HG03432 (cell line): ENCODE measurements at regions not wholly inside any gene's neighbourhood (a gene's known extent, or its start where the extent isn't known, plus 50 kb on each side); places are given as distances from the start of the nearest gene placed in this dataset.
"Not testable (repeated sequence)": the region's sequence is repeated elsewhere in the genome, so short reads cannot be mapped to it uniquely, and the experiment has no call there.

Experiments
- ATAC-seq: cut with Tn5 transposase; IDR thresholded peaks from one replicate; pipeline ENCODE4 v1.9.1; 2021; ENCODE audit warnings: mild to moderate bottlenecking, moderate library complexity; ENCODE audit not compliant: unreplicated experiment

GRCh38 chr2:104904889-104905288, 51.0 kb downstream of the POU3F3 start:
- no peak for ATAC-seq

GRCh38 chr2:104909317-104909716, 55.4 kb downstream of the POU3F3 start:
- no peak for ATAC-seq

DNA sequence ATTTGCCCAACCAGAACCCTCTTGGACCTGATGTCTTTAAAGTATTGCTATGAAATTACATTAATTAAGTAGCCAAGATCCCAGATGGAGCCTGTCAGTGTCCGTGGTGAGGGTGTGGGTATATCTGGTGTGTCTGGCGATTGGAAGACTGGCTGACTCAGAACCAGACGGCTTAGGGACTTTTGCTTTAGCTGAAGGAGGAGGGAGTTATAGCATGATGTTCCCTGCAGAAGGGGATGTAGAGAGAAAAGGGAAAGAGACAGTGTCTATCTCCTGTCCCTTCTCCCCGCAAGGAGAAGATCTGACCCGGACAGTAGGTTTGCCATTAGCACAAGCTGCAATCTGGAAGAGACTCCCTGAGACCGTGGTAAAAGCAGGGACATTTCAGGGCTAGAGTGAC, 60.6 kb downstream of the POU3F3 start:
- ATAC-seq = peak; percentile 75

GRCh38 chr2:104915107-104915793, 61.3 kb downstream of the POU3F3 start:
- no peak for ATAC-seq

DNA sequence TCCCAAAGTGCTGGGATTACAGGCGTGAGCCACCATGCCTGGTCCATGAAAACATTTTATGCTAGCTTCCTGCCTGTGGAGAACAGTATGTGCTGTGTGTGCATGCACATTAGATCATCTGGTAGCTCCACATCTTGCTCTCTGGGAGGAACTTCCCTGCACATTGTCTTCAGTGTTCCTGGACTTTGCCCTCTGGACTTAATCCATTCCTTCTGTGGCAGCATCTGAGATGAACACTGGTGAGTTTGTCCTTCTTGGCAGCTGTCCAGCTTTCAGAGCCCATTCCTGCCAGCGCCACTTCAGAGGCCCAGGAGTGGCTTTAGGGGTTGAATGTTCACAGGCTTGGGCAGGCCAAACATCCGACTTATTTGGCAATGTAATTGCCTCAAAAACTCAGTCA, 65.2 kb downstream of the POU3F3 start:
- ATAC-seq = no peak

- ATAC-seq = peak; percentile 61
Measured at GRCh38 chr2:104923665-104924064, 69.8 kb downstream of the POU3F3 start.

DNA sequence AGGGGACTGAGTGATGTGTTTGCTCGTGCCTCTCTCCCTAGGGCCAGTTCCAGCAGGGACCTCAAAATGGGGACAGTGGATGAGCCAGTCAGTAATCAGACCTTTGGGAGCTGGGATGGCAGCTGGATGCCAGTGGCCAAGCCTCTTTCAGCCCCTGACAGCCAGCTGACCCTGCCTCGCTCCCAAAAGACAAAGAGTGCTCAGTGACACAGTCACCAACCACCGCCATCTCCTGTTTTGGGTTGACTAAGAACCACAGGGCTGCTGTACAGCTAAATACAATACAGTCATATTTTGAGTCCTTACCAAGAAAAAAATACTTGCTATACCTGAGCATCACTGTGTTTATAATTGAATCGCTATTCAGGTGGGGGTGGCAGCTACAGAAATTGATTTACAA, 75.7 kb downstream of the POU3F3 start:
- ATAC-seq = no peak

- ATAC-seq = no peak
Measured at GRCh38 chr2:104930732-104931131, 76.8 kb downstream of the POU3F3 start.

DNA sequence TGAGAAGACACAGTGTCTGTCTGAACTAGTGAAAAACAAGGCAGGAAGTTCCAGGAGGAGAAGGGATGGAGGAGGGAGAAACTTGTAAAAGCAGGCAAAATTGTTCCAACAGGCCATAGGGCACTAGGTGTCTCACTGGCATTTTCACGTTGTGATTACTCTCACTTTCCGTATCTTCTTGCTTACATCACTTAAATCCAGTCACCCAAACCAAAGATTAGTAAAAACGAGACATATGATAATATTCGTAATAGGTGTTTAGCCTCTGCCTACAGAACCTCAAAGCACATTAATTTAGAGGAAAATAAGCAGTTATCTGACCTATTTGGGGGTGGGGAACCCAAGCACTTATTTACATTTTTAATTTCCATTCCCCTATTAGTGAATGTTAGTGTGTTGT, 78.3 kb downstream of the POU3F3 start:
- no peak for ATAC-seq

DNA sequence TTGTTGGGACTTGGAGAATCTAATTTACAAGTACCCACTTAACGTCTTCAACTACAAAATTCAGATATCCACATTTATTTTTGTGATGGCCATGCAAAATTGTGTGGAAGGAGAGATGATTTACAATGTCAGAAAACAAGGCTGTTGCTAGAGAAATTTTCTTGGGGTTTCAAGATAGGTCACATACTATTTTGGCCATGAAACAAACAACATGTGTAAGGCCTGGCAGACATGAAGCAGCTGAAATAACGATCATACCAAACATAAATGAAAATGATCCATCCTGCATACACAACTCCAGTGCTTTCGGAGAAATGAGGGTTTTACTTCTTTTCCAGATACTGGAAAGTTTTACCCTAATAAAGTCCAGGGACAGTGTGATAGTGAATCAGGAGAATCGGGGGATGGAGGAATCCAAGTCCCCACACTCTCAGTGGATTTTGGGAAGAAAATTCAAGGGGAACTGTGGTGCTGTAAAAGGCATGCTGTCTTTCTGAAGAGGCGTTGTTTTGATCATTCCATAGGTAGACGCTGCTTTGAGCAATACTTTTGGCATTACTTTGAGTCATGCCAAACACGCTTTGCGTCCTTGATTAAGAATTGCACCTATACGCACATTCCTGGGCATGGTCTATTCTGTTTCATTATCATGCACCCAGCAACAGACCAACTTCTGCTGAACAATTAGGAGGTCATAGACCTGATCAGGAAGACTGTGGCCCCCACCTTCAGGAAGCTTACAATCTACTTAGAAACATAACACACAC, 79.4 kb downstream of the POU3F3 start:
- no peak for ATAC-seq

- no peak for ATAC-seq
Measured at GRCh38 chr2:104936527-104936926, 82.6 kb downstream of the POU3F3 start.

- peak; percentile 93 for ATAC-seq
Measured at GRCh38 chr2:104938231-104938941, 84.5 kb downstream of the POU3F3 start.

DNA sequence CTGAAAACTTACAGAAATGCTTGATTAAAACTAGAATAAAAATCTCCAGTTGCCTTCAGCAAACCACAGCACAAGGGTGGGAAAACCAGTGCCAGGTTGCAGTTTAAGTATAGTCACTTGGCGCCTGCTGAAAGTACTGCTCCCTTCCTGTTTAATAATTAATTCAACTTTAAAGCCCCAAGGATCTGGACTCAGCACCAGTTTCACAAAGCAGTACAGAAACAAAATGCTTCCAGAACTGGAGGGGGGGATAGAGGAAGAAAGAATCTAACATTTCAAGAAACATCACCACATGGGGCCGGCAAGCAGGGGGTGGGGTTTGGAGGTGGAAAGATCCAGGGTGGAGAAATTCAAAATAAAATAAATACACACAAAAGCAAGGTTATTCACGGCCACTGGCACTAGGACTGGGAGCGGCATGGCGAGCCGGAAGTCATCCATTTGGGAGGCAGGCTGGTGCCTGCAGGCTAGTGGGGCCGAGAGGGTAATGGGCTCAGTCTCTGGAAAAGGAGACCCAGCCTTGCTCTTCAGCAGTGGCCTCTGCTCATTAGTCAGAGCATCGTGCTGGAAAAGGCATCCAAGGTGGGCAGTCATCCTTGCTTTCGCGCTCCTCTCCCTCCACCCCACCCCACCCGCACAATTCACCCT, 85.8 kb downstream of the POU3F3 start:
- no peak for ATAC-seq

DNA sequence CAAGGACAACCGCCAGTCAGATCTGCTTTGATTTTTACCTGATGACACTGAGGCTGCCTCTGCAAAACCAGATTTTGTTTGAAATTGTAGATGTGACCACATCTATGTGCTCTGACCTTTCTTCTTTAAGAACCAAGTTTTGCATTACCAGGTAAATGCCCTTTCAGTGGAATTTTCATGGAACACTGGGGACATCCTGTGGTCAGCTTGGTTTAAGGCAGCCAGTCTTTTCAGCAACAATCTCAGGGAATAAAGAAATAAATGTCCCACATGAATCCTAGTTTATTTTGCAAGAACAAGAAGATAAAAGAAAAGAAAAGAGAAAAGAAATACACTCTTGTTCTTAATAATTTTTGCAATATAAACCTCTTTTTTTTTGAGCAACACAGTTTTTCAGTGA, 90.6 kb downstream of the POU3F3 start:
- no peak for ATAC-seq

DNA sequence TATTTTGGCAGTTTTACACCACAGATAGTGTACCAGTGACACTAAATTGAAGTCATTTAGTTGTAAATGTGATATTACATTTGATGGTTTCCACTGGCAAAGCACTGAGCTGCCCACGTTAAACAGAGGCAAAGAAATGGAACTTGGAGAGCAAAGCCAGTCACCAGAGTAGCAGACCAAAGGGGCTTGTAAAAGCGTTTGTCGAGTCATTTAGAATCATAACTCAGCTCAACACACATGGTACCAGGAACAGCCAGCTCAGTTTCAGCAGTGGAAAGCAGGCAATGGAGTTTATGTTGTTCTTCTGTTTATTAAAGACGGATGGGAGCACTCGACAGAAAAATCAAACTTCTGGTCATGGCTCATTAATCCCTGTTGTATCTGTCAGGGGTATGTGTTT, 91.2 kb downstream of the POU3F3 start:
- no peak for ATAC-seq

DNA sequence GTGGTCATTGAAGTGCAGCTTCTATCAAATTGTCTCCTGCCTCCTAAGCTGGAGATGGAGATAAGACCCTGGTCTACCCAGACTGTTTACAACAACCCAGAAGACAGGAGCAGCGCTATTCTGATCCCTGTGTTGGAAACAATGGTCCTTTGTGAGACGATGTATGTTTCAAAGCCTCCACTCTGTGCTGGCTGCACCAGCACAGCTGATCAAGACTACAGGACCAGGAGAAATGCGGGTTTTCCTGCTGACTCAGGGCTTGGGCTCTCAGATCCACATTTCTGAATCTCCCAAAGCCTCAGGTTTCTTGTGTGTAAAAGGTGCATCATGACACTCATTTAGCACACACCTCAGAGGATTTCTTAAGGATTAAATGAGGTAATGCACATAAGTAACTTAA, 92.0 kb downstream of the POU3F3 start:
- no peak for ATAC-seq

GRCh38 chr2:104947456-104947855, 90.4 kb upstream of the MRPS9 start:
- ATAC-seq = not testable (repeated sequence)

GRCh38 chr2:104952976-104953375, 84.9 kb upstream of the MRPS9 start:
- no peak for ATAC-seq

- ATAC-seq = no peak
Measured at GRCh38 chr2:104965900-104966299, 72.0 kb upstream of the MRPS9 start.

- no peak for ATAC-seq
Measured at GRCh38 chr2:104969564-104969963, 68.3 kb upstream of the MRPS9 start.

GRCh38 chr2:104975371-104975770, 62.5 kb upstream of the MRPS9 start:
- ATAC-seq = no peak
